ENCODE measurements at regions not wholly inside any gene's neighbourhood (a gene's known extent, or its start where the extent isn't known, plus 50 kb on each side); places are given as distances from the start of the nearest gene placed in this dataset.

DNA sequence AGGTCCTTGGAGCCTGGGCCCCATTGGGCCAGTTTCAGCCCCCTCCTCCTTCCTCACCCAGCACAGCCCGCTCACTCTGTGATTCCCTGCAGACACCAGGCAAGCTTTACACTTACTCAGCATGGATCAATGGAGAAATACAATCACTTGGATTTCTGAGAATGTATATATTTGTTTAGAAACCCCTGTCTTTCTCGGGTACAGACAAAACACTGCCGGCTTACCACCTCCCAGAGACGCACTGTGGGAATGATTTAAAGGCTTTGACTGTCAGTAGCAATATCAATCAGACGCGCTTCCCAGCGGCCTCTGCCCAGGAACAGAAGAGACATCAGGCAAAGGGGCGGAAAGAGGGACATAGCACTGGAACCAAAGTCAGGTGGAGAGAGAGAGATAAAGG lies 186.5 kb downstream of the MAFB start:
- no peak for TF ChIP-seq POLR2A (IDR thresholded peaks at IDR 0.05)
- TF ChIP-seq, protein P1, sequence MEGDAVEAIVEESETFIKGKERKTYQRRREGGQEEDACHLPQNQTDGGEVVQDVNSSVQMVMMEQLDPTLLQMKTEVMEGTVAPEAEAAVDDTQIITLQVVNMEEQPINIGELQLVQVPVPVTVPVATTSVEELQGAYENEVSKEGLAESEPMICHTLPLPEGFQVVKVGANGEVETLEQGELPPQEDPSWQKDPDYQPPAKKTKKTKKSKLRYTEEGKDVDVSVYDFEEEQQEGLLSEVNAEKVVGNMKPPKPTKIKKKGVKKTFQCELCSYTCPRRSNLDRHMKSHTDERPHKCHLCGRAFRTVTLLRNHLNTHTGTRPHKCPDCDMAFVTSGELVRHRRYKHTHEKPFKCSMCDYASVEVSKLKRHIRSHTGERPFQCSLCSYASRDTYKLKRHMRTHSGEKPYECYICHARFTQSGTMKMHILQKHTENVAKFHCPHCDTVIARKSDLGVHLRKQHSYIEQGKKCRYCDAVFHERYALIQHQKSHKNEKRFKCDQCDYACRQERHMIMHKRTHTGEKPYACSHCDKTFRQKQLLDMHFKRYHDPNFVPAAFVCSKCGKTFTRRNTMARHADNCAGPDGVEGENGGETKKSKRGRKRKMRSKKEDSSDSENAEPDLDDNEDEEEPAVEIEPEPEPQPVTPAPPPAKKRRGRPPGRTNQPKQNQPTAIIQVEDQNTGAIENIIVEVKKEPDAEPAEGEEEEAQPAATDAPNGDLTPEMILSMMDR (IDR thresholded peaks at IDR 0.05), result no peak
